H9 (cell line): ENCODE measurements at regions not wholly inside any gene's neighbourhood (a gene's known extent, or its start where the extent isn't known, plus 50 kb on each side); places are given as distances from the start of the nearest gene placed in this dataset.

Source experiments
- DNase-seq: peaks from one replicate; pipeline ENCODE4 v3.0.0-alpha.2; 2017
- H2AFZ ChIP-seq: one replicate; pipeline ENCODE4 v1.6.1; 2013; ENCODE audit warnings: mild to moderate bottlenecking, low read length, control low read depth, moderate library complexity
- H2AK5ac ChIP-seq: 2 replicates; pipeline ENCODE4 v1.6.1; 2013; ENCODE audit warnings: low read length, control low read depth, mixed read lengths; ENCODE audit not compliant: insufficient read length
- H2BK120ac ChIP-seq: one replicate; pipeline ENCODE4 v1.6.1; 2013; ENCODE audit warnings: low read depth, mild to moderate bottlenecking, low read length, control low read depth, inconsistent platforms; ENCODE audit not compliant: poor library complexity, severe bottlenecking
- H2BK12ac ChIP-seq: 2 replicates; pipeline ENCODE4 v1.6.1; 2013; ENCODE audit warnings: low read length, control low read depth, mixed read lengths, low read depth; ENCODE audit not compliant: insufficient read length
- H2BK15ac ChIP-seq: 2 replicates; pipeline ENCODE4 v1.6.1; 2013; ENCODE audit warnings: low read depth, low read length, control low read depth
- H2BK20ac ChIP-seq: one replicate; pipeline ENCODE4 v1.6.1; 2013; ENCODE audit warnings: low read depth, mild to moderate bottlenecking, low read length, control low read depth, inconsistent platforms; ENCODE audit not compliant: poor library complexity, severe bottlenecking
- H2BK5ac ChIP-seq: 2 replicates; pipeline ENCODE4 v1.6.1; 2013; ENCODE audit warnings: low read length, control low read depth, mixed read lengths; ENCODE audit not compliant: insufficient read length
- H3K14ac ChIP-seq: 2 replicates; pipeline ENCODE4 v1.6.1; 2013; ENCODE audit warnings: low read length, control low read depth; ENCODE audit not compliant: insufficient read depth
- H3K18ac ChIP-seq: 2 replicates; pipeline ENCODE4 v1.6.1; 2013; ENCODE audit warnings: low read depth, mild to moderate bottlenecking, mixed read lengths, low read length, control low read depth; ENCODE audit not compliant: insufficient read length
- H3K23ac ChIP-seq: 2 replicates; pipeline ENCODE4 v1.6.1; 2013; ENCODE audit warnings: low read length, control low read depth, mixed read lengths, low read depth; ENCODE audit not compliant: insufficient read length
- H3K23me2 ChIP-seq: 2 replicates; pipeline ENCODE4 v1.6.1; 2013; ENCODE audit warnings: low read depth, mild to moderate bottlenecking, mixed read lengths, low read length, control low read depth; ENCODE audit not compliant: insufficient read length, poor library complexity, severe bottlenecking
- H3K27ac ChIP-seq: 2 replicates; pipeline ENCODE4 v1.5.1; 2013; ENCODE audit warnings: low read length, control low read depth, mixed read lengths, low read depth; ENCODE audit not compliant: insufficient read length
- H3K27me3 ChIP-seq: 2 replicates; pipeline ENCODE4 v1.6.1; 2013; ENCODE audit warnings: low read length, control low read depth, inconsistent platforms; ENCODE audit not compliant: insufficient read depth
- H3K4ac ChIP-seq: 2 replicates; pipeline ENCODE4 v1.6.1; 2013; ENCODE audit warnings: low read depth, mild to moderate bottlenecking, control low read depth, inconsistent platforms, low read length, moderate library complexity
- H3K4me1 ChIP-seq: 2 replicates; pipeline ENCODE4 v1.6.1; 2013; ENCODE audit warnings: low read length, control low read depth, inconsistent platforms; ENCODE audit not compliant: insufficient read depth
- H3K4me2 ChIP-seq: 2 replicates; pipeline ENCODE4 v1.6.1; 2013; ENCODE audit warnings: low read length, control low read depth, mixed read lengths; ENCODE audit not compliant: insufficient read length, insufficient read depth
- H3K56ac ChIP-seq: 2 replicates; pipeline ENCODE4 v1.6.1; 2013; ENCODE audit warnings: low read depth, mild to moderate bottlenecking, mixed read lengths, low read length, control low read depth; ENCODE audit not compliant: insufficient read length
- H3K79me1 ChIP-seq: 2 replicates; pipeline ENCODE4 v1.6.1; 2013; ENCODE audit warnings: low read depth, mild to moderate bottlenecking, moderate library complexity, low read length, control low read depth, inconsistent platforms; ENCODE audit not compliant: insufficient read depth, poor library complexity, severe bottlenecking
- H3K79me2 ChIP-seq: 2 replicates; pipeline ENCODE4 v1.6.1; 2013; ENCODE audit warnings: low read length, control low read depth, inconsistent platforms; ENCODE audit not compliant: insufficient read depth
- H3K9ac ChIP-seq: 2 replicates; pipeline ENCODE4 v1.6.1; 2013; ENCODE audit warnings: low read length, control low read depth, mixed read lengths; ENCODE audit not compliant: insufficient read length; ENCODE audit errors: extremely low read depth
- H3K9me3 ChIP-seq: one replicate; pipeline ENCODE4 v1.6.1; 2013; ENCODE audit warnings: low read depth, low read length, inconsistent platforms; ENCODE audit not compliant: control insufficient read depth
- H3T11ph ChIP-seq: one replicate; pipeline ENCODE4 v1.6.1; 2013; ENCODE audit warnings: mild to moderate bottlenecking, low read length, control low read depth, inconsistent platforms
- H4K20me1 ChIP-seq: one replicate; pipeline ENCODE4 v1.6.1; 2013; ENCODE audit not compliant: control insufficient read depth, insufficient read length, insufficient read depth
- H4K5ac ChIP-seq: 2 replicates; pipeline ENCODE4 v1.6.1; 2013; ENCODE audit warnings: low read depth, mild to moderate bottlenecking, mixed read lengths, low read length, control low read depth; ENCODE audit not compliant: insufficient read length
- H4K8ac ChIP-seq: replicated peaks from 2 replicates; pipeline ENCODE4 v1.6.1; 2013; ENCODE audit warnings: low read length, control low read depth, mixed read lengths, low read depth; ENCODE audit not compliant: insufficient read length
- H4K91ac ChIP-seq: 2 replicates; pipeline ENCODE4 v1.6.1; 2013; ENCODE audit warnings: low read depth, mild to moderate bottlenecking, moderate library complexity, mixed read lengths, low read length, control low read depth; ENCODE audit not compliant: insufficient read length
- H3K27ac Mint-ChIP-seq, 3 experiments: 2 replicates in 2 of 3; 3 replicates in 1 of 3; pipeline ENCODE4 v1.8.0; 2020 to 2021; ENCODE audit warnings: mixed read lengths in 3 of 3, mild to moderate bottlenecking in 1 of 3, moderate library complexity in 1 of 3
- H3K27me3 Mint-ChIP-seq: 2 replicates; pipeline ENCODE4 v1.8.0; 2021; ENCODE audit warnings: low read depth, mild to moderate bottlenecking, moderate library complexity, mixed read lengths
- H3K36me3 Mint-ChIP-seq, 3 experiments: 2 replicates in 2 of 3; 3 replicates in 1 of 3; pipeline ENCODE4 v1.8.0; 2020 to 2021; ENCODE audit warnings: low read depth in 3 of 3, mixed read lengths in 3 of 3; ENCODE audit not compliant: insufficient read depth in 1 of 3
- H3K4me1 Mint-ChIP-seq, 2 experiments: 2 replicates each; pipeline ENCODE4 v1.8.0; 2020; ENCODE audit warnings: mixed read lengths in 2 of 2
- H3K4me3 Mint-ChIP-seq, 2 experiments: 2 replicates in 1 of 2; 3 replicates in 1 of 2; pipeline ENCODE4 v1.8.0; 2020 to 2021; ENCODE audit warnings: mild to moderate bottlenecking in 2 of 2, mixed read lengths in 2 of 2, moderate library complexity in 1 of 2
- H3K9me3 Mint-ChIP-seq, 2 experiments: 2 replicates in 1 of 2; 3 replicates in 1 of 2; pipeline ENCODE4 v1.8.0; 2020; ENCODE audit warnings: mild to moderate bottlenecking in 2 of 2, mixed read lengths in 2 of 2, moderate library complexity in 1 of 2
- WGBS: extraction: QIAGEN DNeasy Blood & Tissue Kit; methylation state at CpG from one replicate; pipeline ENCODE4 v1.1.7; 2013; ENCODE audit warnings: missing lambda C conversion rate, low lambda C conversion rate, mixed read lengths; ENCODE audit not compliant: insufficient read length; ENCODE audit errors: extremely low coverage; 5-methylcytosine and 5-hydroxymethylcytosine counted together
- TF ChIP-seq, protein P1 (sequence below): fragments of 200-600 bp; sonication (generic); conservative IDR thresholded peaks from 3 replicates; pipeline ENCODE4 v1.8.0; 2021; ENCODE audit warnings: antibody characterized with exemption, mild to moderate bottlenecking

DNA sequence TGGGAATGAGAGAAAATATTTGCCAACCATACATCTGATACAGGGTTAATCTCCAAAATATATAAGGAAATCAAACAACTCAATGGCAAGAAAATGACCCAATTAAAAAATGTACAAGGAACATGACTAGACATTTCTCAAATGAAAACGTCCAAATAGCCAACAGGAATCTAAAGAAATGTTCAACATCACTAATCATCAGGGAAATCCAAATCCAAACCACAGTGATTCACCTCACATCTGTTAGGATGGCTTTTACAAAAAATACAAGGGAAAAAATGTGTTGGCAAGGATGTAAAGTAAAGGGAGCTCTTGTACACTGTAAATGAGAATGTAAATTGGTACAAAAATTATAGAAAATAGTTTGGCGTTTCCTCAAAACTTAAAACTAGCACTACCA lies 54.7 kb upstream of the ZRANB2 start:
- Histone ChIP-seq H3K9ac (no peak overlapping the region), H3K79me1 (no peaks in the 10 kb centered on the region), H2BK12ac (no peak overlapping the region), H3K4me2 (no peak overlapping the region), H2BK20ac (no peak overlapping the region), H2BK5ac (no peak overlapping the region), H2AK5ac (no peak overlapping the region), H3K79me2 (no peaks in the 10 kb centered on the region), H2BK15ac (no peak overlapping the region), H3K23me2 (no peaks in the 10 kb centered on the region), H4K91ac (no peak overlapping the region), H3K14ac (no peak overlapping the region), H3K4me1 (no peaks in the 10 kb centered on the region), H4K5ac (no peak overlapping the region), H3K4ac (no peak overlapping the region), H2BK120ac (no peak overlapping the region), H3K23ac (no peak overlapping the region), H3K56ac (no peak overlapping the region), H3K18ac (no peak overlapping the region), H3T11ph (no peak overlapping the region), H4K20me1 (no peaks in the 10 kb centered on the region), H3K9me3 (no peaks in the 10 kb centered on the region), H4K8ac (no peak overlapping the region), H3K27me3 (no peaks in the 10 kb centered on the region), H3K27ac (no peak overlapping the region), H2AFZ (no peak overlapping the region)
- TF ChIP-seq, protein P1, sequence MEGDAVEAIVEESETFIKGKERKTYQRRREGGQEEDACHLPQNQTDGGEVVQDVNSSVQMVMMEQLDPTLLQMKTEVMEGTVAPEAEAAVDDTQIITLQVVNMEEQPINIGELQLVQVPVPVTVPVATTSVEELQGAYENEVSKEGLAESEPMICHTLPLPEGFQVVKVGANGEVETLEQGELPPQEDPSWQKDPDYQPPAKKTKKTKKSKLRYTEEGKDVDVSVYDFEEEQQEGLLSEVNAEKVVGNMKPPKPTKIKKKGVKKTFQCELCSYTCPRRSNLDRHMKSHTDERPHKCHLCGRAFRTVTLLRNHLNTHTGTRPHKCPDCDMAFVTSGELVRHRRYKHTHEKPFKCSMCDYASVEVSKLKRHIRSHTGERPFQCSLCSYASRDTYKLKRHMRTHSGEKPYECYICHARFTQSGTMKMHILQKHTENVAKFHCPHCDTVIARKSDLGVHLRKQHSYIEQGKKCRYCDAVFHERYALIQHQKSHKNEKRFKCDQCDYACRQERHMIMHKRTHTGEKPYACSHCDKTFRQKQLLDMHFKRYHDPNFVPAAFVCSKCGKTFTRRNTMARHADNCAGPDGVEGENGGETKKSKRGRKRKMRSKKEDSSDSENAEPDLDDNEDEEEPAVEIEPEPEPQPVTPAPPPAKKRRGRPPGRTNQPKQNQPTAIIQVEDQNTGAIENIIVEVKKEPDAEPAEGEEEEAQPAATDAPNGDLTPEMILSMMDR = no peak
- Mint-ChIP-seq H3K36me3 (peaks cover 16 to 26% (median 18%) of the 10 kb centered on the region in 3 experiments), H3K4me1 (no peaks in the 10 kb centered on the region), H3K27me3 (no peaks in the 10 kb centered on the region), H3K9me3 (peaks cover 42 to 45% of the 10 kb centered on the region in 2 experiments), H3K4me3 (no peak overlapping the region), H3K27ac (no peak overlapping the region)
- DNase-seq = no peak
- WGBS = no CpG with 5 or more reads among the region's 2 CpGs
